Neural cell (in vitro differentiated cells): ENCODE measurements at regions not wholly inside any gene's neighbourhood (a gene's known extent, or its start where the extent isn't known, plus 50 kb on each side); places are given as distances from the start of the nearest gene placed in this dataset.

Experiments
- H2AFZ ChIP-seq: fragments of 200-600, 300-800 bp; sonication (generic), shearing (Covaris generic); 2 replicates; pipeline ENCODE4 v1.6.0; 2014; ENCODE audit warnings: low read depth, mild to moderate bottlenecking, antibody characterized with exemption, low read length, moderate library complexity
- H3F3A ChIP-seq: fragments of 200-600 bp; shearing (Covaris generic); 2 replicates; pipeline ENCODE4 v1.6.1; 2016; ENCODE audit warnings: mild to moderate bottlenecking, moderate library complexity, mixed read lengths, antibody characterized with exemption, low read length; ENCODE audit not compliant: insufficient read depth, poor library complexity, severe bottlenecking
- H3K27ac ChIP-seq: fragments of 200-600, 300-800 bp; sonication (generic), shearing (Covaris generic); 2 replicates; pipeline ENCODE4 v1.5.1; 2014; ENCODE audit warnings: mild to moderate bottlenecking, low read length, moderate library complexity
- H3K27me3 ChIP-seq: fragments of 300-800, 200-600 bp; sonication (generic), shearing (Covaris generic); 2 replicates; pipeline ENCODE4 v1.6.0; 2014; ENCODE audit warnings: mild to moderate bottlenecking, low read depth, low read length, moderate library complexity; ENCODE audit not compliant: insufficient read depth
- H3K36me3 ChIP-seq: fragments of 300-800, 200-600 bp; sonication (generic), shearing (Covaris generic); 2 replicates; pipeline ENCODE4 v1.5.1; 2014; ENCODE audit warnings: mild to moderate bottlenecking, antibody characterized with exemption, low read length, moderate library complexity; ENCODE audit not compliant: insufficient read depth
- H3K4me2 ChIP-seq: fragments of 300-800, 200-600 bp; sonication (generic), shearing (Covaris generic); 2 replicates; pipeline ENCODE4 v1.6.0; 2014; ENCODE audit warnings: mild to moderate bottlenecking, low read length
- H3K4me3 ChIP-seq: fragments of 300-800, 200-600 bp; sonication (generic), shearing (Covaris generic); 2 replicates; pipeline ENCODE4 v1.5.1; 2014; ENCODE audit warnings: mild to moderate bottlenecking, low read length, moderate library complexity
- H3K79me2 ChIP-seq: fragments of 200-600 bp; shearing (Covaris generic); replicated peaks from 2 replicates; pipeline ENCODE4 v1.6.0; 2014; ENCODE audit warnings: mild to moderate bottlenecking, low read length, moderate library complexity; ENCODE audit not compliant: insufficient read depth
- H3K9ac ChIP-seq: fragments of 300-800, 200-600 bp; sonication (generic), shearing (Covaris generic); 2 replicates; pipeline ENCODE4 v1.6.1; 2016; ENCODE audit warnings: mild to moderate bottlenecking, low read length, mixed read lengths
- H3K9me2 ChIP-seq: fragments of 200-600 bp; shearing (Covaris generic); 2 replicates; pipeline ENCODE4 v1.6.1; 2016; ENCODE audit warnings: mild to moderate bottlenecking, low read length, mixed read lengths; ENCODE audit not compliant: insufficient read depth
- H3K9me3 ChIP-seq: fragments of 200-600, 300-800 bp; sonication (generic), shearing (Covaris generic); 2 replicates; pipeline ENCODE4 v1.6.1; 2016; ENCODE audit warnings: mild to moderate bottlenecking, mixed run types, low read length, moderate library complexity, mixed read lengths
- H4K20me1 ChIP-seq: fragments of 200-600 bp; shearing (Covaris generic); 2 replicates; pipeline ENCODE4 v1.6.1; 2016; ENCODE audit warnings: mild to moderate bottlenecking, mixed run types; ENCODE audit not compliant: insufficient read depth
- EP300 ChIP-seq: fragments of 450-650 bp; conservative IDR thresholded peaks from 2 replicates; pipeline ENCODE4 v1.6.1; 2014; ENCODE audit warnings: antibody characterized with exemption, mild to moderate bottlenecking, moderate library complexity; ENCODE audit not compliant: poor library complexity, severe bottlenecking
- EZH2 ChIP-seq: fragments of 200-600, 300-800 bp; shearing (Covaris generic), sonication (generic); IDR thresholded peaks from 2 replicates; pipeline ENCODE4 v1.6.1; 2014; ENCODE audit warnings: antibody characterized with exemption, low read length, borderline replicate concordance, mild to moderate bottlenecking; ENCODE audit not compliant: insufficient read depth, poor library complexity, severe bottlenecking
- MXI1 ChIP-seq: fragments of 450-650 bp; conservative IDR thresholded peaks from 2 replicates; pipeline ENCODE4 v1.6.1; 2014; ENCODE audit warnings: antibody characterized with exemption, mild to moderate bottlenecking; ENCODE audit not compliant: poor library complexity, severe bottlenecking
- POLR2AphosphoS5 ChIP-seq: IDR thresholded peaks from 2 replicates; pipeline ENCODE4 v1.6.1; 2012
- RAD21 ChIP-seq: fragments of 450-650 bp; conservative IDR thresholded peaks from 2 replicates; pipeline ENCODE4 v1.6.1; 2014; ENCODE audit warnings: antibody characterized with exemption, mild to moderate bottlenecking, moderate library complexity
- SMC3 ChIP-seq: fragments of 450-650 bp; conservative IDR thresholded peaks from 2 replicates; pipeline ENCODE4 v1.6.1; 2014; ENCODE audit warnings: antibody characterized with exemption, mild to moderate bottlenecking, moderate library complexity; ENCODE audit not compliant: poor library complexity
- TAF1 ChIP-seq: IDR thresholded peaks from 2 replicates; pipeline ENCODE4 v1.6.1; 2012; ENCODE audit warnings: low read depth
- TF ChIP-seq, protein P1 (sequence below): fragments of 450-650 bp; IDR thresholded peaks from 2 replicates; pipeline ENCODE4 v1.5.1; 2014; ENCODE audit warnings: antibody characterized with exemption, mild to moderate bottlenecking, moderate library complexity; ENCODE audit not compliant: poor library complexity, severe bottlenecking
- TF ChIP-seq, protein P2 (sequence below): IDR thresholded peaks from 2 replicates; pipeline ENCODE4 v1.6.1; 2012; ENCODE audit warnings: borderline replicate concordance

DNA sequence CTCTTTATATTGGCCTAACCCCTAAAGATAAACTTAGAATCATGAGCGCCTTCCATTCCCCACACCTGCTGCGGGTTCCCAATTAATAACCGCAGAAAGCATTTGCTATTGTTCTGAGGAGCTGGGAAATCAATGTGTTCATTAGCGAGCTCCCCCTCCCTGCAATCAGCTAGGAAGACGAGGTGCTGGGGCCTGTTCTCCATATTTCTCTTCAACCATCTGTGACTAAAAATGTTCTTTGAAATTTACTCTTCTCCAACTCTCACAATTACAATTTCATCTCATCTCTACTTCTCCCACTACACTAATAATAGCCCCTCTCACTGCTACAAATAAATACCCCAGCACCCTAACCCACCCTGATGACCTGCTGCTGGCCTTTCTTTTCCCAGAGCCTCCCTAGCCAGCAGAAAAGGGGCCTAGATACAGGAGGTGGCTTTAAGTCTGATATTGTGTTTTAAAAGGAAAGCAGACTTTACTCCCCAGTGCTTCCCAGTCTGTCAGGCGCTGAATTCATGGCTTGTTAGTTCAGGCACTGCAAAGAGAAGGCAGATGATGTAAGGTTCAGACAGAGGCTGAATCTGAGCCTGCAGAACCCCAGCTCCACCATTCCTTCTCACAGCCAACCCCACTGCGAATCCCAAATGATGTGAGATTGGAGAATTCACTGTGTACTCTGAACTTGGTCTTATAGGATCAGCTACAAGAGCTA, 477.5 kb upstream of the DAB1 start:
- no peak overlapping the region for H3K27ac ChIP-seq
- H3K9me3 ChIP-seq = no peaks in the 10 kb centered on the region

DNA sequence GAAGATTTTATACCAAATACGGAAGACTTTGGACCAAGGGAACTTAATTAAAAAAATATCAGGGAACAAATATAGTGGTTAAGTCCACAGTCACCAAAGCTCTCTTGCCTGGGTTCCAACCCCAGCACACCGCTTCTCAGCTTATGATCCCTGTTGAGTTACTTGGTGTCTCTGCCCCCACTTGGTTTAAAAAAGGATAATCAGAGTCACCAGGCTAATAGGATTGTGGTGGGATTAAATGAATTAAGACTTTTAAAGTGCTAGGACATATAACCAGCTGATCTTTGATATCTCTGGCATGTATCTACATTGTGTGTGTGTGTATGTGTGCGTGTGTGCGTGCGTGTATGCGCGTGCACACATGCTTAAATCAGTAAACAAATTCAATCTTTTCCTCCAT, 474.7 kb upstream of the DAB1 start:
- Histone ChIP-seq H3K4me2 (no peak overlapping the region), H2AFZ (no peak overlapping the region), H3K79me2 (no peaks in the 10 kb centered on the region), H3K9ac (no peak overlapping the region), H3K9me3 (no peaks in the 10 kb centered on the region), H3K9me2 (no peaks in the 10 kb centered on the region), H3F3A (no peaks in the 10 kb centered on the region), H3K36me3 (no peaks in the 10 kb centered on the region), H3K4me3 (no peak overlapping the region), H3K27me3 (no peaks in the 10 kb centered on the region), H3K27ac (no peak overlapping the region), H4K20me1 (no peaks in the 10 kb centered on the region)
- TF ChIP-seq, protein P1, sequence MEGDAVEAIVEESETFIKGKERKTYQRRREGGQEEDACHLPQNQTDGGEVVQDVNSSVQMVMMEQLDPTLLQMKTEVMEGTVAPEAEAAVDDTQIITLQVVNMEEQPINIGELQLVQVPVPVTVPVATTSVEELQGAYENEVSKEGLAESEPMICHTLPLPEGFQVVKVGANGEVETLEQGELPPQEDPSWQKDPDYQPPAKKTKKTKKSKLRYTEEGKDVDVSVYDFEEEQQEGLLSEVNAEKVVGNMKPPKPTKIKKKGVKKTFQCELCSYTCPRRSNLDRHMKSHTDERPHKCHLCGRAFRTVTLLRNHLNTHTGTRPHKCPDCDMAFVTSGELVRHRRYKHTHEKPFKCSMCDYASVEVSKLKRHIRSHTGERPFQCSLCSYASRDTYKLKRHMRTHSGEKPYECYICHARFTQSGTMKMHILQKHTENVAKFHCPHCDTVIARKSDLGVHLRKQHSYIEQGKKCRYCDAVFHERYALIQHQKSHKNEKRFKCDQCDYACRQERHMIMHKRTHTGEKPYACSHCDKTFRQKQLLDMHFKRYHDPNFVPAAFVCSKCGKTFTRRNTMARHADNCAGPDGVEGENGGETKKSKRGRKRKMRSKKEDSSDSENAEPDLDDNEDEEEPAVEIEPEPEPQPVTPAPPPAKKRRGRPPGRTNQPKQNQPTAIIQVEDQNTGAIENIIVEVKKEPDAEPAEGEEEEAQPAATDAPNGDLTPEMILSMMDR = no peak
- TF ChIP-seq RAD21 (no peak), POLR2AphosphoS5 (no peak), EZH2 (no peak), TAF1 (no peak), EP300 (no peak), MXI1 (no peak), SMC3 (no peak)
- TF ChIP-seq, protein P2, sequence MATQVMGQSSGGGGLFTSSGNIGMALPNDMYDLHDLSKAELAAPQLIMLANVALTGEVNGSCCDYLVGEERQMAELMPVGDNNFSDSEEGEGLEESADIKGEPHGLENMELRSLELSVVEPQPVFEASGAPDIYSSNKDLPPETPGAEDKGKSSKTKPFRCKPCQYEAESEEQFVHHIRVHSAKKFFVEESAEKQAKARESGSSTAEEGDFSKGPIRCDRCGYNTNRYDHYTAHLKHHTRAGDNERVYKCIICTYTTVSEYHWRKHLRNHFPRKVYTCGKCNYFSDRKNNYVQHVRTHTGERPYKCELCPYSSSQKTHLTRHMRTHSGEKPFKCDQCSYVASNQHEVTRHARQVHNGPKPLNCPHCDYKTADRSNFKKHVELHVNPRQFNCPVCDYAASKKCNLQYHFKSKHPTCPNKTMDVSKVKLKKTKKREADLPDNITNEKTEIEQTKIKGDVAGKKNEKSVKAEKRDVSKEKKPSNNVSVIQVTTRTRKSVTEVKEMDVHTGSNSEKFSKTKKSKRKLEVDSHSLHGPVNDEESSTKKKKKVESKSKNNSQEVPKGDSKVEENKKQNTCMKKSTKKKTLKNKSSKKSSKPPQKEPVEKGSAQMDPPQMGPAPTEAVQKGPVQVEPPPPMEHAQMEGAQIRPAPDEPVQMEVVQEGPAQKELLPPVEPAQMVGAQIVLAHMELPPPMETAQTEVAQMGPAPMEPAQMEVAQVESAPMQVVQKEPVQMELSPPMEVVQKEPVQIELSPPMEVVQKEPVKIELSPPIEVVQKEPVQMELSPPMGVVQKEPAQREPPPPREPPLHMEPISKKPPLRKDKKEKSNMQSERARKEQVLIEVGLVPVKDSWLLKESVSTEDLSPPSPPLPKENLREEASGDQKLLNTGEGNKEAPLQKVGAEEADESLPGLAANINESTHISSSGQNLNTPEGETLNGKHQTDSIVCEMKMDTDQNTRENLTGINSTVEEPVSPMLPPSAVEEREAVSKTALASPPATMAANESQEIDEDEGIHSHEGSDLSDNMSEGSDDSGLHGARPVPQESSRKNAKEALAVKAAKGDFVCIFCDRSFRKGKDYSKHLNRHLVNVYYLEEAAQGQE = no peak

More for the DNA sequence above, 477.5 kb upstream of the DAB1 start:
- Histone ChIP-seq H3K27me3 (no peaks in the 10 kb centered on the region), H2AFZ (no peak overlapping the region), H3K9me2 (no peaks in the 10 kb centered on the region), H3F3A (no peaks in the 10 kb centered on the region), H3K4me3 (no peak overlapping the region), H3K9ac (no peak overlapping the region), H3K4me2 (no peak overlapping the region), H3K79me2 (no peaks in the 10 kb centered on the region), H4K20me1 (no peaks in the 10 kb centered on the region), H3K36me3 (no peaks in the 10 kb centered on the region)
- TF ChIP-seq RAD21 (no peak), TAF1 (no peak)
